SK-N-SH (cell line): ENCODE measurements at regions not wholly inside any gene's neighbourhood (a gene's known extent, or its start where the extent isn't known, plus 50 kb on each side); places are given as distances from the start of the nearest gene placed in this dataset.

Experiments
- EZH2phosphoT487 ChIP-seq: fragments of 200-600 bp; sonication (generic); IDR thresholded peaks from 2 replicates; pipeline ENCODE4 v1.6.1; 2017; ENCODE audit warnings: low read depth, mixed run types, mild to moderate bottlenecking, antibody characterized with exemption, moderate library complexity, borderline replicate concordance
- NFIC ChIP-seq: IDR thresholded peaks from 2 replicates; pipeline ENCODE4 v1.4.0; 2012; ENCODE audit warnings: borderline replicate concordance
- POLR2AphosphoS5 ChIP-seq: IDR thresholded peaks from 2 replicates; pipeline ENCODE4 v1.6.1; 2012; ENCODE audit warnings: low read depth, low read length
- TAF1 ChIP-seq: IDR thresholded peaks from 2 replicates; pipeline ENCODE4 v1.6.1; 2012; ENCODE audit warnings: low read depth, mild to moderate bottlenecking, low read length, moderate library complexity, borderline replicate concordance
- TCF12 ChIP-seq: IDR thresholded peaks from 2 replicates; pipeline ENCODE4 v1.4.0; 2012
- TF ChIP-seq, protein P1 (sequence below): fragments of 200-600 bp; sonication (generic); IDR thresholded peaks from 2 replicates; pipeline ENCODE4 v1.6.1; 2017; ENCODE audit warnings: antibody characterized with exemption, mild to moderate bottlenecking, moderate library complexity

DNA sequence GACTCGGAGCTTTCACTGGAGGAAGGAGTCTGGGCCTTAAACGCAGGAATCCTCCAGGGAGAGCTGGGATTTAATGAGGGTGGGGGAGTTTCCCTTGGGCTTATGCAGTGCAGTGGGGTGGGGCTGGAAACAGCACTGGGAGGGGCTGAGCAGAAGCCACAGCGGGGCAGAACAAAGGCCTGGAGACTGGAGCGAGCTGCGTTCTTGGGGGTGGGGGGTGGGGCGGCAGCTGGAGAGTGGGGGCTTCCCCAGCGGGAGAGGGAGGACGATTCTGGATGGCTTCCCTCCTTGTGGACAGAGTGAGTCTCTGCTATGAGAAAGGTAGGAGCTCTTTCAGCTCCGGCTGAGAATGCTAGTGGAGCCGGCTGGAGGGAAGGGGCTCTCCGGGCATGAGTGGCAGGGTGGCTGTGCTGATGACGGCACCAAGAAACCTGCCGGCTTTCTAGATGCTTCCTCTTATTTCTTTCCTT lies 406.0 kb downstream of the SEC14L1 start:
- TF ChIP-seq, protein P1, sequence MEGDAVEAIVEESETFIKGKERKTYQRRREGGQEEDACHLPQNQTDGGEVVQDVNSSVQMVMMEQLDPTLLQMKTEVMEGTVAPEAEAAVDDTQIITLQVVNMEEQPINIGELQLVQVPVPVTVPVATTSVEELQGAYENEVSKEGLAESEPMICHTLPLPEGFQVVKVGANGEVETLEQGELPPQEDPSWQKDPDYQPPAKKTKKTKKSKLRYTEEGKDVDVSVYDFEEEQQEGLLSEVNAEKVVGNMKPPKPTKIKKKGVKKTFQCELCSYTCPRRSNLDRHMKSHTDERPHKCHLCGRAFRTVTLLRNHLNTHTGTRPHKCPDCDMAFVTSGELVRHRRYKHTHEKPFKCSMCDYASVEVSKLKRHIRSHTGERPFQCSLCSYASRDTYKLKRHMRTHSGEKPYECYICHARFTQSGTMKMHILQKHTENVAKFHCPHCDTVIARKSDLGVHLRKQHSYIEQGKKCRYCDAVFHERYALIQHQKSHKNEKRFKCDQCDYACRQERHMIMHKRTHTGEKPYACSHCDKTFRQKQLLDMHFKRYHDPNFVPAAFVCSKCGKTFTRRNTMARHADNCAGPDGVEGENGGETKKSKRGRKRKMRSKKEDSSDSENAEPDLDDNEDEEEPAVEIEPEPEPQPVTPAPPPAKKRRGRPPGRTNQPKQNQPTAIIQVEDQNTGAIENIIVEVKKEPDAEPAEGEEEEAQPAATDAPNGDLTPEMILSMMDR, result no peak
- TF ChIP-seq POLR2AphosphoS5, result no peak
- no peak for TF ChIP-seq TCF12
- TF ChIP-seq EZH2phosphoT487, result no peak
- TF ChIP-seq NFIC, result no peak
- no peak for TF ChIP-seq TAF1
